HepG2 (cell line): ENCODE measurements at regions not wholly inside any gene's neighbourhood (a gene's known extent, or its start where the extent isn't known, plus 50 kb on each side); places are given as distances from the start of the nearest gene placed in this dataset. TPM values are rescaled to one million over a fixed set of nuclear protein-coding genes. Genes with fewer than 3 reads are reported as not detected.

Experiments used
- ATAC-seq: fragments of 200-7000 bp; cut with Tn5 transposase; 3 replicates; pipeline ENCODE4 v1.9.1; 2020; ENCODE audit warnings: mild to moderate bottlenecking, moderate library complexity
- BruUV-seq: library from RNA; stranded (reverse); fragments of 400-500 nt; replicated peaks from 2 replicates; lab custom pipeline; 2021; lab: Mats Ljungman, UMichigan
- CTCF ChIA-PET: fragments of 300-600 bp; formaldehyde crosslinking; extraction: SDS; loops from one replicate; lab custom pipeline; 2021; ENCODE audit warnings: low total read pairs, inconsistent platforms, low intra/inter-chr PET ratio; lab: Yijun Ruan, JAX
- POLR2A ChIA-PET: fragments of 350-600 bp; sonication (Branson Sonifier 250); formaldehyde crosslinking; loops from one replicate; lab custom pipeline; 2020; ENCODE audit warnings: antibody characterized with exemption, inconsistent platforms; lab: Yijun Ruan, JAX
- DNase-seq: peaks from one replicate; pipeline ENCODE4 v3.0.0-alpha.2; 2015; ENCODE audit warnings: low spot score
- FAIRE-seq: peaks from 3 replicates; lab custom pipeline; 2011; peaks lifted over from hg19 to GRCh38; lab: Jason Lieb, UNC
- H2AFZ ChIP-seq: one replicate; pipeline ENCODE4 v1.6.1; 2011; ENCODE audit warnings: low read length, inconsistent platforms
- H3K27ac ChIP-seq: fragments of 300-600 bp; 3 replicates; pipeline ENCODE4 v1.8.0; 2011; ENCODE audit warnings: mixed run types, mild to moderate bottlenecking, mixed read lengths, low read length, inconsistent platforms; ENCODE audit not compliant: insufficient read depth; ENCODE audit errors: extremely low read length
- H3K27me3 ChIP-seq, 2 experiments: fragments of 200-600 bp in 1 of 2; 2 replicates in 1 of 2; 3 replicates in 1 of 2; pipeline versions ENCODE4 v1.6.0 to v1.8.0; 2011; ENCODE audit warnings: low read length in 2 of 2, mild to moderate bottlenecking in 2 of 2, moderate library complexity in 2 of 2, inconsistent platforms in 1 of 2; ENCODE audit not compliant: insufficient read depth in 2 of 2, control insufficient read depth in 1 of 2
- H3K36me3 ChIP-seq, 2 experiments: fragments of 200-600 bp in 1 of 2; replicated peaks in 1 of 2; 2 replicates in 1 of 2; 3 replicates in 1 of 2; pipeline versions ENCODE4 v1.5.1 to v1.8.0; 2011; ENCODE audit warnings: low read length in 2 of 2, inconsistent platforms in 1 of 2; ENCODE audit not compliant: insufficient read depth in 2 of 2, control insufficient read depth in 1 of 2
- H3K4me1 ChIP-seq: 2 replicates; pipeline ENCODE4 v1.5.1; 2012; ENCODE audit warnings: low read length, inconsistent platforms; ENCODE audit not compliant: insufficient read depth
- H3K4me2 ChIP-seq: 2 replicates; pipeline ENCODE4 v1.6.0; 2011; ENCODE audit warnings: low read depth, low read length, inconsistent platforms
- H3K4me3 ChIP-seq, 3 experiments: fragments of 200-600 bp in 1 of 3; sonication (generic), shearing (Covaris generic) in 1 of 3; replicated peaks in 1 of 3; 2 replicates each; pipeline ENCODE4 v1.5.1; 2011 to 2016; ENCODE audit warnings: low read length in 3 of 3, inconsistent platforms in 2 of 3, low read depth in 2 of 3, mild to moderate bottlenecking in 2 of 3, control low read depth in 1 of 3, mixed read lengths in 1 of 3; ENCODE audit not compliant: insufficient read depth in 1 of 3
- H3K79me2 ChIP-seq: one replicate; pipeline ENCODE4 v1.6.1; 2011; ENCODE audit warnings: low read length, inconsistent platforms; ENCODE audit not compliant: insufficient read depth
- H3K9ac ChIP-seq: 2 replicates; pipeline ENCODE4 v1.6.0; 2011; ENCODE audit warnings: mild to moderate bottlenecking, low read depth, low read length, inconsistent platforms; ENCODE audit not compliant: insufficient read depth
- H3K9me3 ChIP-seq: 2 replicates; pipeline ENCODE4 v1.5.1; 2012; ENCODE audit warnings: mild to moderate bottlenecking, low read length
- H4K20me1 ChIP-seq: 2 replicates; pipeline ENCODE4 v1.6.0; 2011; ENCODE audit warnings: inconsistent platforms, mild to moderate bottlenecking, low read length, moderate library complexity; ENCODE audit not compliant: insufficient read depth
- ARNTL ChIP-seq: sonication (generic); formaldehyde crosslinking; IDR thresholded peaks from 2 replicates; pipeline ENCODE4 v1.4.0; 2020; ENCODE audit warnings: mild to moderate bottlenecking, missing genetic modification reagents
- BATF2 ChIP-seq: sonication (generic); formaldehyde crosslinking; IDR thresholded peaks from 2 replicates; pipeline ENCODE4 v1.8.0; 2022; ENCODE audit warnings: mild to moderate bottlenecking, missing genetic modification reagents, moderate library complexity
- ELF1 ChIP-seq: sonication (generic); formaldehyde crosslinking; IDR thresholded peaks from 2 replicates; pipeline ENCODE4 v1.4.0; 2020; ENCODE audit warnings: missing genetic modification reagents
- HDAC6 ChIP-seq: fragments of 200-600 bp; sonication (generic); IDR thresholded peaks from 2 replicates; pipeline ENCODE4 v1.7.0; 2017; ENCODE audit warnings: mild to moderate bottlenecking, antibody characterized with exemption, low read length, low read depth
- JUN ChIP-seq: sonication (generic); formaldehyde crosslinking; IDR thresholded peaks from 2 replicates; pipeline ENCODE4 v1.4.0; 2020; ENCODE audit warnings: mild to moderate bottlenecking, missing genetic modification reagents
- KLF16 ChIP-seq, 2 experiments: sonication (generic) in 1 of 2; formaldehyde crosslinking in 1 of 2; IDR thresholded peaks; 2 replicates each; pipeline versions ENCODE4 v1.6.1 to v1.8.0; 2016 to 2023; ENCODE audit warnings: missing genetic modification reagents in 2 of 2, missing compliant biosample characterization in 1 of 2
- SP1 ChIP-seq, 2 experiments: fragments of 450-650 bp in 1 of 2; sonication (generic) in 1 of 2; formaldehyde crosslinking in 1 of 2; IDR thresholded peaks; 2 replicates each; pipeline versions ENCODE4 v1.4.0 to v1.6.1; 2016 to 2020; ENCODE audit warnings: missing genetic modification reagents in 1 of 2
- TOE1 ChIP-seq: sonication (generic); formaldehyde crosslinking; IDR thresholded peaks from 2 replicates; pipeline ENCODE4 v1.4.0; 2020; ENCODE audit warnings: mild to moderate bottlenecking, missing genetic modification reagents
- ZNF672 ChIP-seq: sonication (generic); formaldehyde crosslinking; IDR thresholded peaks from 2 replicates; pipeline ENCODE4 v1.8.1; 2022; ENCODE audit warnings: missing genetic modification reagents
- in situ Hi-C: cut with HindIII; loops from 2 replicates; pipeline ENCODE4 v1.10.0; 2017; ENCODE audit warnings: low pct_unique_long_range_greater_than_20kb; ENCODE audit not compliant: extremely low pct_ligation_motif_present
- intact Hi-C: fragments of 100-400 bp; cut with micrococcal nuclease; formaldehyde crosslinking; loops from one replicate; pipeline ENCODE4 v1.10.0; 2022; ENCODE audit not compliant: unreplicated experiment
- microRNA-seq: library from miRNA; unstranded; fragments of <30 nt; microRNA quantifications from one replicate; pipeline ENCODE4, GENCODE V29; 2020
- small RNA-seq, 3 experiments: library from RNA; depleted of rRNA; stranded (forward); fragments of <200 nt; gene quantifications; one replicate each; pipeline ENCODE3, GENCODE V24; 2012; ENCODE audit warnings: low read depth in 2 of 3, low replicate concordance in 1 of 3; ENCODE audit not compliant: insufficient read length in 3 of 3, insufficient read depth in 2 of 3

- no peak for TF ChIP-seq KLF16 (CRISPR knock-in tag; IDR thresholded peaks at IDR 0.05)
- TF ChIP-seq HDAC6: no peak
- TF ChIP-seq SP1 (IDR thresholded peaks at IDR 0.05): no peak
- TF ChIP-seq SP1 (CRISPR knock-in tag; IDR thresholded peaks at IDR 0.05): no peak
- TF ChIP-seq ARNTL (CRISPR knock-in tag): no peak
- no peak for TF ChIP-seq ELF1 (CRISPR knock-in tag)
- TF ChIP-seq BATF2 (CRISPR knock-in tag): no peak
- no peak for TF ChIP-seq ZNF672 (CRISPR knock-in tag)
- TF ChIP-seq TOE1 (CRISPR knock-in tag): no peak
These were observed 51.4 kb upstream of the TRIB2 start (continued) for GRCh38 chr2:12665334-12665733.

GRCh38 chr2:12666445-12666844, 50.3 kb upstream of the TRIB2 start:
- no TSS peak for BruUV-seq
- TF ChIP-seq JUN (CRISPR knock-in tag): no peak
- TF ChIP-seq, all 625 proteins: peak for 0

More at GRCh38 chr2:12666445-12666844, 50.3 kb upstream of the TRIB2 start:
- CTCF ChIA-PET: no interaction called here
- no peak for FAIRE-seq
- DNase-seq: no peak
- in situ Hi-C loops: no loop called here
- no peak overlapping the region for H3K27ac ChIP-seq
- intact Hi-C loops: no loop called here
- H3K9ac ChIP-seq: no peak overlapping the region
- no peaks in the 10 kb centered on the region for H3K79me2 ChIP-seq
- no peaks in the 10 kb centered on the region for H3K4me1 ChIP-seq
- H3K36me3 ChIP-seq: no peaks in the 10 kb centered on the region
- ATAC-seq: no peak
- no peaks in the 10 kb centered on the region for H3K27me3 ChIP-seq
- no peak overlapping the region for H3K4me2 ChIP-seq
- H3K9me3 ChIP-seq: peaks cover 33% of the 10 kb centered on the region
- POLR2A ChIA-PET: no interaction called here
- no peak overlapping the region for H2AFZ ChIP-seq
- no peak overlapping the region for H3K4me3 ChIP-seq
- no peaks in the 10 kb centered on the region for H4K20me1 ChIP-seq

Small RNA genes lying in the stretch of these regions (microRNA-seq; reads per million reads assigned to microRNA genes)
- not detected for gene MIR3681

Small RNA genes lying in the stretch of these regions (small RNA-seq; reads per million reads assigned to genes)
- gene MIR3681: 0 reads per million in 3 experiments
- gene RF00093: 0 reads per million in 3 experiments
- 0 reads per million in 3 experiments for gene RNU6-843P
